ENCODE measurements at regions not wholly inside any gene's neighbourhood (a gene's known extent, or its start where the extent isn't known, plus 50 kb on each side); places are given as distances from the start of the nearest gene placed in this dataset.

DNA sequence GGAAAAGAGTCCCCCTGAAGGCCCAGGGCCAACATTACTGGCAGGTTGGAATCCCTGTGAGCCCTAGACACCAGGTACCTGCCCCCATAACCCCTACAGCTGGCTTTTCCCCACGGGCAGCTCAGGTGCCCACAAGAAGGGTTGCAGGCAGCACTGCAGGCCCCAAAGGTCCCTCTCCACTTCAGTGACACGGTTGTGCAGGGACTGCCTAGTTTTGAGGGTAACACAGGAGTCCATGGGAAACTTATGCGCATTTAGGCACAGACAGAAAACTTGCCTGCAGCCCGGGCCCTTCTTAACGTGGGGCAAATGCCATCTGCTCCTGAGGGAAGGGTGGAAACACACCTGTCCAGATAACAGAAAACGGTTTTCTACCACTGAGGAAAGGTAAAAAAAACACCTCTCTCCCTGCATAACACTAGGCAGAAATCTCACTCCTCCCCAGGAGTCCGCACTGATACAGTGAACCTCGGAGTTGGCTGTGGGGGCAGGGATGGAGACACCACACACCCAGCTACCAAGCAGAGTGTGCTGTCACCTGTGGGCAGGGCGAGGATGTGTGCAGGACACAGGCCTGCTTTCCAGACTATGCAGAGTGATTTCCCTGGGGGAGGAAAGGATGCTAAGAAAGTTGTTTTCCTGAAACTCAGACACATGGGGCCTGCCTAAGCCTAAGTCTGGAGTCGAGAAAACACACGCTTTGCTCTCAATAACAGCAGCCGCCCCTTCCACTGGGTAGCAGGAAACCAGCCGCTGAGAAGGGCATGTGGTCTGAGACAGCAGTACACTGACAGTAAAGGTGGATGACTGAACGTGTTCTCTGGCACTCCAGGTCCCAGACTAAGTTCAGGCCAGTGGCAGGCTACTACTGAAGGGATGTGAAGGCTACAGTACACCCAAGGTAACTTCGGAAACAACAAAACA is 819.4 kb downstream of the DCDC2C start:
- no peaks in the 10 kb centered on the region for H3K27me3 ChIP-seq (ENCODE audit: insufficient read depth, insufficient read length)
- H3K9me3 ChIP-seq (ENCODE audit: insufficient read depth, low read length): no peaks in the 10 kb centered on the region
- no peaks in the 10 kb centered on the region for H3K4me1 ChIP-seq (ENCODE audit: insufficient read depth, insufficient read length)
- H3K36me3 ChIP-seq (ENCODE audit: insufficient read depth, insufficient read length, low read length): no peaks in the 10 kb centered on the region
- DNase-seq (ENCODE audit: low read depth, low spot score): no peak
- no peak overlapping the region for H3K9ac ChIP-seq (ENCODE audit: insufficient read length, low read depth)
- H3K4me3 ChIP-seq (ENCODE audit: insufficient read length, low read depth): no peak overlapping the region
- TF ChIP-seq YY1 (IDR thresholded peaks at IDR 0.05; ENCODE audit: insufficient read depth, insufficient read length) (no peak), ZNF274 (IDR thresholded peaks at IDR 0.05; ENCODE audit: low read depth, low read length) (no peak), SUZ12 (IDR thresholded peaks at IDR 0.05; ENCODE audit: extremely low read depth, insufficient read depth, insufficient read length) (no peak)

DNA sequence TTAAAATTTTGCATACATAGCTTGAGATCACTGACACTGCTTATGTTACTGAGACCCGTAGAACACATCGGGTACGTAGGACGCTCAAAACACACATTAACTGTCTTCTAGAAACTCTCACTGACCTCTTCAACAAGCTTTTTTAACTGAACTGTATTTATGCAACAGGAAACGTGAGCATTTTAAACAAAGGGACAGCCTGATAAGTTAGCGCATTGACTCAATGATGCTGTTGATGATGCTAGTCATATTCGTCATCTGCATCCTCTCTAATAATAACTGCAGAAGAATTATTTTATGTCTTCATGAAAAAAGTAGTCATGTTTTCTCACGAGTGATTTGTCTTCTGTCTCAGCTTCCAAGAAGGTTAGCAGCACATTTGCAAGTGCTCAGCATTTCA is 824.0 kb downstream of the DCDC2C start:
- Histone ChIP-seq H3K9me3 (ENCODE audit: insufficient read depth, low read length) (no peaks in the 10 kb centered on the region), H3K27me3 (ENCODE audit: insufficient read depth, insufficient read length) (no peaks in the 10 kb centered on the region), H3K9ac (ENCODE audit: insufficient read length, low read depth) (no peak overlapping the region), H3K4me1 (ENCODE audit: insufficient read depth, insufficient read length) (no peaks in the 10 kb centered on the region), H3K4me3 (ENCODE audit: insufficient read length, low read depth) (no peak overlapping the region), H3K36me3 (ENCODE audit: insufficient read depth, insufficient read length, low read length) (no peaks in the 10 kb centered on the region)
- DNase-seq (ENCODE audit: low read depth, low spot score): no peak
- TF ChIP-seq ZNF274 (IDR thresholded peaks at IDR 0.05; ENCODE audit: low read depth, low read length): no peak
- no peak for TF ChIP-seq SUZ12 (IDR thresholded peaks at IDR 0.05; ENCODE audit: extremely low read depth, insufficient read depth, insufficient read length)
- no peak for TF ChIP-seq YY1 (IDR thresholded peaks at IDR 0.05; ENCODE audit: insufficient read depth, insufficient read length)

DNA sequence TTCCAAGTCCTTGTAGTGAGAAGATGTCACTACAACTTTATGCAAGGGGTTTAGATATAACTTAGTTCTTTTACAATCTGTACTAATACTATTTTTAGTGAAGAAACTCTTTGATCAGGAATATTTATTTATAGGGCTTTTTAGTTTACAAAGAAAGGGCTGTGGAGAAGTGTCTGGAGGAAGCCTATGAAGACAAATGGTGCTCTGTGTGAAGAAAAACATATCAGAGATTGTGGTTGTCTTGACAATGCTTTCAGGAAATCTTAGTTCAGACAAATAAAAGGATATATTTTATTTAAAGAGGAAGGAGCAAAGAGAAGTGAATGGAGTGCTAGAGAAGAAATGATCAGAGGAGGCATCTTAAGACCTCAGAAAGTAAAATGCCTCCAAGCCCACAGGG is 824.9 kb downstream of the DCDC2C start:
- Histone ChIP-seq H3K9me3 (ENCODE audit: insufficient read depth, low read length) (no peaks in the 10 kb centered on the region), H3K4me1 (ENCODE audit: insufficient read depth, insufficient read length) (no peaks in the 10 kb centered on the region), H3K27me3 (ENCODE audit: insufficient read depth, insufficient read length) (no peaks in the 10 kb centered on the region), H3K36me3 (ENCODE audit: insufficient read depth, insufficient read length, low read length) (no peaks in the 10 kb centered on the region), H3K9ac (ENCODE audit: insufficient read length, low read depth) (no peak overlapping the region), H3K4me3 (ENCODE audit: insufficient read length, low read depth) (no peak overlapping the region)
- TF ChIP-seq SUZ12 (IDR thresholded peaks at IDR 0.05; ENCODE audit: extremely low read depth, insufficient read depth, insufficient read length) (no peak), ZNF274 (IDR thresholded peaks at IDR 0.05; ENCODE audit: low read depth, low read length) (no peak), YY1 (IDR thresholded peaks at IDR 0.05; ENCODE audit: insufficient read depth, insufficient read length) (no peak)
- no peak for DNase-seq (ENCODE audit: low read depth, low spot score)

DNA sequence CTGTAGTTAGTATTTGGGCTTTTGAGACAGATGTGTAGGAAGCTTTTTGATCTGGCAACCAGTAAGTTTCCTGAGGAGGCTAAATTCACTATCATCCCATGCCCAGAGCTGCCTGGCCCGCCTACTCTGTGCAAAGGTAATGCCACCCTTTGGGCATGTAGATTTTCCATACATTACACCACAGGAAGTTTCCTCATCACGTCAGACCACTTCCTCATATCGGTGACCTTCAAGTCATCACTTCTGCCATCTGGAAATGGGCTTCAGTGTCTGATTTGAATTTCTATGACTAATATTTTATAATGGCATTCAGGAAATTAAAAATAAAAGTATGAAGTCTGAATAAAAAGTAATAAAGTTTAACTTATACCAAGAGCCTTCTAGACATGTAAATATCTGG is 825.4 kb downstream of the DCDC2C start:
- no peaks in the 10 kb centered on the region for H3K9me3 ChIP-seq (ENCODE audit: insufficient read depth, low read length)
- TF ChIP-seq SUZ12 (IDR thresholded peaks at IDR 0.05; ENCODE audit: extremely low read depth, insufficient read depth, insufficient read length) (no peak), YY1 (IDR thresholded peaks at IDR 0.05; ENCODE audit: insufficient read depth, insufficient read length) (no peak), ZNF274 (IDR thresholded peaks at IDR 0.05; ENCODE audit: low read depth, low read length) (no peak)

DNA sequence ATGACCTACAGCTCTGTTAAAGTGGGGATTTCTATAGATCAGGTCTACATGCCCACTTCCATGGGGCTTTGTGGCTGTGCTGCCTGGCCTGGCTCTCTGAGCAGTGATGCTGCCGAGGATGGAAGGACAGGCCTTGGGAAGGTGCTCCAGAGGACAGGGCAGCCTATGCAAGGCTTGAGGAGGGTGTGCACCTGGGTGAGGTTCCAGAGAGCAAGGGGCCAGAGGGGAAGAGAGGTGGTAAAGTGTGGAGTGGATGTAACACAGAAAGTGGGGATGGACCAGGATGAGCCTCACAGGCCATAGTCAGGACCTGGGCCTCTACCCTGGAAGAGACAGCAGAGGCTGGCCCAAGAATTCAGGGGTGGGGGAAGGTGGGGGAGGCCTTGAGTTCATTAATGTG is 826.4 kb downstream of the DCDC2C start:
- H3K27me3 ChIP-seq (ENCODE audit: insufficient read depth, insufficient read length): no peaks in the 10 kb centered on the region
- no peaks in the 10 kb centered on the region for H3K9me3 ChIP-seq (ENCODE audit: insufficient read depth, low read length)
- DNase-seq (ENCODE audit: low read depth, low spot score): no peak
- H3K36me3 ChIP-seq (ENCODE audit: insufficient read depth, insufficient read length, low read length): no peaks in the 10 kb centered on the region
- TF ChIP-seq ZNF274 (IDR thresholded peaks at IDR 0.05; ENCODE audit: low read depth, low read length) (no peak), SUZ12 (IDR thresholded peaks at IDR 0.05; ENCODE audit: extremely low read depth, insufficient read depth, insufficient read length) (no peak), YY1 (IDR thresholded peaks at IDR 0.05; ENCODE audit: insufficient read depth, insufficient read length) (no peak)
- H3K4me3 ChIP-seq (ENCODE audit: insufficient read length, low read depth): no peak overlapping the region
- H3K4me1 ChIP-seq (ENCODE audit: insufficient read depth, insufficient read length): no peaks in the 10 kb centered on the region
- H3K9ac ChIP-seq (ENCODE audit: insufficient read length, low read depth): no peak overlapping the region

More for the DNA sequence above, 825.4 kb downstream of the DCDC2C start:
- no peaks in the 10 kb centered on the region for H3K4me1 ChIP-seq (ENCODE audit: insufficient read depth, insufficient read length)
- no peak overlapping the region for H3K4me3 ChIP-seq (ENCODE audit: insufficient read length, low read depth)
- no peaks in the 10 kb centered on the region for H3K36me3 ChIP-seq (ENCODE audit: insufficient read depth, insufficient read length, low read length)
- H3K9ac ChIP-seq (ENCODE audit: insufficient read length, low read depth): no peak overlapping the region
- DNase-seq (ENCODE audit: low read depth, low spot score): no peak
- H3K27me3 ChIP-seq (ENCODE audit: insufficient read depth, insufficient read length): no peaks in the 10 kb centered on the region

DNA sequence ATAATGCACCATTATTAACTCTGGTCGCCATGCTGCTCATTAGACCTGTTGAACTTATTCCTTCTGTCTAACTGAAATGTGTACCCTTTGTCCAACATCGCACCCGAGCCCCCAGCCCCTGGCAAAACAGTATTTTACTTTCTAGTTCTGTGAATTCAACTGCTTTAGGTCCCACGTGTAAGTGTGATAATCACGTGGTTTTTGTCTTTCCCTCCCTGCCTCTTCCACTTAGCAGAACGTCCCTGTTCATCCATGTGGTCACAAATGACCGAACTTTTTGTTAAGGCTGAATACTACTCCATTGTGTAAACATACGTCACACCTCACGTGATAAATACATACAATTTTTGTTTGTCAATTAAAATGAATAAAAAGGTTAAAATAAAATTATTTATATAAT is 826.9 kb downstream of the DCDC2C start:
- Histone ChIP-seq H3K36me3 (ENCODE audit: insufficient read depth, insufficient read length, low read length) (no peaks in the 10 kb centered on the region), H3K4me3 (ENCODE audit: insufficient read length, low read depth) (no peak overlapping the region), H3K9ac (ENCODE audit: insufficient read length, low read depth) (no peak overlapping the region), H3K27me3 (ENCODE audit: insufficient read depth, insufficient read length) (no peaks in the 10 kb centered on the region), H3K9me3 (ENCODE audit: insufficient read depth, low read length) (no peaks in the 10 kb centered on the region), H3K4me1 (ENCODE audit: insufficient read depth, insufficient read length) (no peaks in the 10 kb centered on the region)
- TF ChIP-seq YY1 (IDR thresholded peaks at IDR 0.05; ENCODE audit: insufficient read depth, insufficient read length) (no peak), ZNF274 (IDR thresholded peaks at IDR 0.05; ENCODE audit: low read depth, low read length) (no peak), SUZ12 (IDR thresholded peaks at IDR 0.05; ENCODE audit: extremely low read depth, insufficient read depth, insufficient read length) (no peak)
- DNase-seq (ENCODE audit: low read depth, low spot score): no peak

DNA sequence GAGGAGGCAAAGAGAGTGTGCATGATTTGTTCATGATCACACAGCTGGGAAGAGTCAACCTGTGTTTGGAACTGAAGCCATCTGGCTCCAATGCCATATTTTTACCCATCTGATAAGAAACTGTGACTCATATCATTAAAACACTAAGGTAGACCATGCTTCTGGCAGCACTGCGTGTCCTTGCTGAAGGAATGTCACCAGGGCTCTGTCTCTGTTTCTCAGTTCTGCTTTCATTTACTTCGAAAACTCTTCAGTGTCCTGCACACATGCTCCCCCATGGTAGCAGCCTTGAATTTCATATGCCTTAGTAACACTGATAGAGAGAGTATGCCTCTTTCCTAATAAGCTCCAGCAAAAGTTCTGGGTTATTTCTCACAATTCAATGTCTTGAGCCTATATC is 830.4 kb downstream of the DCDC2C start:
- Histone ChIP-seq H3K9ac (ENCODE audit: insufficient read length, low read depth) (no peak overlapping the region), H3K36me3 (ENCODE audit: insufficient read depth, insufficient read length, low read length) (no peaks in the 10 kb centered on the region), H3K9me3 (ENCODE audit: insufficient read depth, low read length) (no peaks in the 10 kb centered on the region), H3K4me3 (ENCODE audit: insufficient read length, low read depth) (no peak overlapping the region), H3K27me3 (ENCODE audit: insufficient read depth, insufficient read length) (no peaks in the 10 kb centered on the region), H3K4me1 (ENCODE audit: insufficient read depth, insufficient read length) (no peaks in the 10 kb centered on the region)
- TF ChIP-seq SUZ12 (IDR thresholded peaks at IDR 0.05; ENCODE audit: extremely low read depth, insufficient read depth, insufficient read length): no peak
- TF ChIP-seq ZNF274 (IDR thresholded peaks at IDR 0.05; ENCODE audit: low read depth, low read length): no peak
- no peak for TF ChIP-seq YY1 (IDR thresholded peaks at IDR 0.05; ENCODE audit: insufficient read depth, insufficient read length)
- DNase-seq (ENCODE audit: low read depth, low spot score): no peak
